Keratinocyte (primary cell): ENCODE measurements at regions not wholly inside any gene's neighbourhood (a gene's known extent, or its start where the extent isn't known, plus 50 kb on each side); places are given as distances from the start of the nearest gene placed in this dataset.

Source experiments
- CTCF ChIP-seq, 3 experiments: IDR thresholded peaks in 1 of 3; conservative IDR thresholded peaks in 1 of 3; optimal IDR thresholded peaks in 1 of 3; 2 replicates in 2 of 3; 3 replicates in 1 of 3; pipeline versions ENCODE3 to v1.5.1; 2011; ENCODE audit warnings: low read length in 3 of 3, mild to moderate bottlenecking in 3 of 3, moderate library complexity in 2 of 3, control low read depth in 1 of 3, inconsistent platforms in 1 of 3; ENCODE audit not compliant: insufficient read depth in 2 of 3; ENCODE audit errors: extremely low read depth in 1 of 3
- EZH2 ChIP-seq: IDR thresholded peaks from one replicate; pipeline ENCODE4 v1.6.1; 2012; ENCODE audit warnings: inconsistent platforms, mild to moderate bottlenecking, low read length, moderate library complexity

GRCh38 chr1:147052677-147053076 lies 114.6 kb downstream of the NBPF12 start:
- TF ChIP-seq CTCF (optimal IDR thresholded peaks at IDR 0.05 in 1 of 3, IDR thresholded peaks at IDR 0.05 in 1 of 3, conservative IDR thresholded peaks at IDR 0.05 in 1 of 3; ENCODE audit: extremely low read depth in 1 of 3, insufficient read depth in 2 of 3, low read length in 3 of 3) (no peak), EZH2 (no peak)
